Smooth muscle cell (in vitro differentiated cells): ENCODE measurements at regions not wholly inside any gene's neighbourhood (a gene's known extent, or its start where the extent isn't known, plus 50 kb on each side); places are given as distances from the start of the nearest gene placed in this dataset.

Experiments
- DNase-seq: peaks from one replicate; lab custom pipeline; 2025; ENCODE audit not compliant: unreplicated experiment; lab: John Stamatoyannopoulos, UW
- H2AFZ ChIP-seq: fragments of 200-600 bp; sonication (generic); 2 replicates; pipeline ENCODE4 v1.6.0; 2016; ENCODE audit warnings: antibody characterized with exemption, low read depth, mild to moderate bottlenecking
- H3F3A ChIP-seq: fragments of 200-600 bp; sonication (generic); 2 replicates; pipeline ENCODE4 v1.6.0; 2017; ENCODE audit warnings: antibody characterized with exemption, low read depth
- H3K27ac ChIP-seq: fragments of 200-600 bp; sonication (generic); 2 replicates; pipeline ENCODE4 v1.5.1; 2016; ENCODE audit warnings: low read depth, mild to moderate bottlenecking
- H3K27me3 ChIP-seq: fragments of 200-600 bp; sonication (generic); 2 replicates; pipeline ENCODE4 v1.6.1; 2016; ENCODE audit warnings: low read depth, mild to moderate bottlenecking
- H3K36me3 ChIP-seq: fragments of 200-600 bp; sonication (generic); 2 replicates; pipeline ENCODE4 v1.5.1; 2016; ENCODE audit warnings: low read depth
- H3K4me1 ChIP-seq: fragments of 200-600 bp; sonication (generic); 2 replicates; pipeline ENCODE4 v1.5.1; 2016; ENCODE audit warnings: low read depth
- H3K4me2 ChIP-seq: fragments of 200-600 bp; sonication (generic); 2 replicates; pipeline ENCODE4 v1.6.0; 2016; ENCODE audit warnings: mild to moderate bottlenecking
- H3K4me3 ChIP-seq: fragments of 200-600 bp; sonication (generic); 2 replicates; pipeline ENCODE4 v1.5.1; 2016; ENCODE audit warnings: mild to moderate bottlenecking
- H3K79me2 ChIP-seq: fragments of 200-600 bp; sonication (generic); 2 replicates; pipeline ENCODE4 v1.6.0; 2016; ENCODE audit warnings: low read depth, mild to moderate bottlenecking
- H3K9ac ChIP-seq: fragments of 200-600 bp; sonication (generic); 2 replicates; pipeline ENCODE4 v1.6.0; 2016; ENCODE audit warnings: low read depth
- H3K9me3 ChIP-seq: fragments of 200-600 bp; sonication (generic); replicated peaks from 2 replicates; pipeline ENCODE4 v1.5.1; 2016; ENCODE audit warnings: low read depth
- H4K20me1 ChIP-seq: fragments of 200-600 bp; sonication (generic); 2 replicates; pipeline ENCODE4 v1.6.0; 2016; ENCODE audit warnings: low read depth
- WGBS: methylation state at CpG from one replicate; pipeline ENCODE4 v1.1.7; 2016; ENCODE audit warnings: low lambda C conversion rate; 5-methylcytosine and 5-hydroxymethylcytosine counted together
- TF ChIP-seq, protein P1 (sequence below): fragments of 200-600 bp; sonication (generic); IDR thresholded peaks from 2 replicates; pipeline ENCODE4 v1.5.1; 2017; ENCODE audit warnings: borderline replicate concordance, mild to moderate bottlenecking, antibody characterized with exemption; ENCODE audit not compliant: insufficient read depth, poor library complexity, severe bottlenecking

DNA sequence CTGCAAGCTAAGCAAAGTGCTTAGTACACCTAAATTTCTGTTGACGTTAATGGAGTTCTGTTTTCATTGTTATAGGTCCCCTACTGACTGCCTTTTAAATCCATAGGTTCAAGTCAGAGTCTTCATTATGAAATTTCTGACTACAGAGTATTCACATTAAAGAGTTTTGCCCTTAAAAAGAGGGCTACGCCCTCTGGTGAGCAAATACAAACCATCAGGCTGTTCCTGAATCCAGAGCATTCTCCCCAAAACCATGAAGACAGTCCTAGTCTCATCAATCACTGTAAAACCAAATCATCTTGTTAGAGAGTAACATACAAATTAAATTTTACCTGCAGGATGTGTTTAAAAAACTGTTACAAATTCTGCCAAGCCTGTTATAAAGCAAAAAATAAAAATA lies 1091.7 kb downstream of the TDRD15 start:
- no peaks in the 10 kb centered on the region for H3K4me1 ChIP-seq
- H3K27ac ChIP-seq: no peak overlapping the region
- no peak overlapping the region for H2AFZ ChIP-seq
- H3K9me3 ChIP-seq: no peaks in the 10 kb centered on the region
- H3K79me2 ChIP-seq: no peaks in the 10 kb centered on the region
- TF ChIP-seq, protein P1, sequence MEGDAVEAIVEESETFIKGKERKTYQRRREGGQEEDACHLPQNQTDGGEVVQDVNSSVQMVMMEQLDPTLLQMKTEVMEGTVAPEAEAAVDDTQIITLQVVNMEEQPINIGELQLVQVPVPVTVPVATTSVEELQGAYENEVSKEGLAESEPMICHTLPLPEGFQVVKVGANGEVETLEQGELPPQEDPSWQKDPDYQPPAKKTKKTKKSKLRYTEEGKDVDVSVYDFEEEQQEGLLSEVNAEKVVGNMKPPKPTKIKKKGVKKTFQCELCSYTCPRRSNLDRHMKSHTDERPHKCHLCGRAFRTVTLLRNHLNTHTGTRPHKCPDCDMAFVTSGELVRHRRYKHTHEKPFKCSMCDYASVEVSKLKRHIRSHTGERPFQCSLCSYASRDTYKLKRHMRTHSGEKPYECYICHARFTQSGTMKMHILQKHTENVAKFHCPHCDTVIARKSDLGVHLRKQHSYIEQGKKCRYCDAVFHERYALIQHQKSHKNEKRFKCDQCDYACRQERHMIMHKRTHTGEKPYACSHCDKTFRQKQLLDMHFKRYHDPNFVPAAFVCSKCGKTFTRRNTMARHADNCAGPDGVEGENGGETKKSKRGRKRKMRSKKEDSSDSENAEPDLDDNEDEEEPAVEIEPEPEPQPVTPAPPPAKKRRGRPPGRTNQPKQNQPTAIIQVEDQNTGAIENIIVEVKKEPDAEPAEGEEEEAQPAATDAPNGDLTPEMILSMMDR: no peak
- H4K20me1 ChIP-seq: no peaks in the 10 kb centered on the region
- H3K36me3 ChIP-seq: no peaks in the 10 kb centered on the region
- WGBS: 74% methylated on average over 2 of the region's 2 CpGs
- H3K4me3 ChIP-seq: no peak overlapping the region
- no peaks in the 10 kb centered on the region for H3K27me3 ChIP-seq
- H3F3A ChIP-seq: no peaks in the 10 kb centered on the region
- H3K4me2 ChIP-seq: no peak overlapping the region
- no peak for DNase-seq
- H3K9ac ChIP-seq: no peak overlapping the region

DNA sequence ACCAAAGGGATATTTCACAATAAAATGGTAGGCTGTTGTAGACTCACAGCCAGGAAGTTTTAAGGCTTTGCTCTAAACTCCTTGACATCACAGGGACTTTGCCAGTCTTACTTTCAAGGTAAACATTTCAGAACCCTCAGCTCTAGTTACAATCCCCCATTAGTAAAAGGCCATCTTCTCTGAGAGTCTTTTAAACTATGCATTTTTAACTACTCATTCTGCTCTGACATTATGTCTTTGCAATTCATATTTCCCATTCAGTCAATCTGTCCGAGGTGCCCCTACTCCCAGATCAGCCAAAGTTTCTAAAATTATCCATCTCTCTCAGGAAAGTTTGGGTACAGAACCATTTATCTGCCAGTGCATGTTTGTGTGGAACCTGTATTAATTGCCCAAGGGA lies 1094.1 kb downstream of the TDRD15 start:
- Histone ChIP-seq H3K4me1 (no peaks in the 10 kb centered on the region), H3K4me3 (no peak overlapping the region), H3K79me2 (no peaks in the 10 kb centered on the region), H3F3A (no peaks in the 10 kb centered on the region), H2AFZ (no peak overlapping the region), H3K27ac (no peak overlapping the region), H3K36me3 (no peaks in the 10 kb centered on the region), H3K9ac (no peak overlapping the region), H3K27me3 (no peaks in the 10 kb centered on the region), H3K9me3 (no peaks in the 10 kb centered on the region), H4K20me1 (no peaks in the 10 kb centered on the region), H3K4me2 (no peak overlapping the region)
- TF ChIP-seq, protein P1: no peak
- no peak for DNase-seq
- WGBS: 90% methylated on average over 1 of the region's 1 CpG

DNA sequence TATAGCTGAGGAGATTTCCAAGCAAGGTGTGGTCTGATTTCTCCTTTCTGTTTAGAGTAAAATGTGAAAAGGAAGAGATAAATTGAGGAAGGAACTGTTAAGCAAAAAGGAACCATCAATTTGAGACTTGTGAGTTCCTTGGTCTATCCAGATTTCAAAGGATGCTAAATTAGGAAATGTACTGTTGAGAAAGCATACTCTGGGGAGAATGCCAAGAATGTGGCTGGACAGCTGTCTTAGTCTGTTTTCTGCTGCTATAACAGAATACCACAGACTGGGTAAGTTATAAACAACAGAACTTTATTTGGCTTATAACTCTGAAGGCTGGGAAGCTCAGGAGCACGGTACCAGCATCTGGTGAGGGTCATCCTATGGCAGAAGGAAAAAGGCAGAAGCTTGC lies 1097.2 kb downstream of the TDRD15 start:
- Histone ChIP-seq H3K79me2 (no peaks in the 10 kb centered on the region), H3K27ac (no peak overlapping the region), H3K36me3 (no peaks in the 10 kb centered on the region), H3K4me3 (no peak overlapping the region), H3K27me3 (no peaks in the 10 kb centered on the region), H3F3A (no peaks in the 10 kb centered on the region), H3K4me2 (no peak overlapping the region), H3K4me1 (no peaks in the 10 kb centered on the region), H3K9ac (no peak overlapping the region), H2AFZ (no peak overlapping the region), H3K9me3 (no peaks in the 10 kb centered on the region), H4K20me1 (no peaks in the 10 kb centered on the region)
- DNase-seq: no peak
- WGBS: 75% methylated on average over 1 of the region's 1 CpG
- TF ChIP-seq, protein P1: no peak

DNA sequence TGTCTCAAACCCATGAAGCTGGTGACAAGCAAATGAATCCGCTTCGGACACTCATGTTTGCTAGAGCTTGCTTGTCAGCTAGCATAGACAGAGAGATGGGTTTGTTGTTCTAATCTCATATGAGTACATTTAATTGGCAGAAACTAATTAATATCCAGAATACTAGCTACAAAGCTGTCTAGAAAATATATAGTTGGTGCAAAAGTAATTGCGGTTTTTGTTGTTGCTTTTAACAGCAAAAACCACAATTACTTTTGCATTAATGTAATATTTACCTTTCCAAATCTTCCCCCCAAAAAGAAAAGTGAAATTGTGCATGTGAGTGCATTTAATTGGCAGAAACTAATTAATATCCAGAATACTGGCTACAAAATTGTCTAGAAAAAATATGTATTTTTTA lies 1115.2 kb downstream of the TDRD15 start:
- H3K4me1 ChIP-seq: no peaks in the 10 kb centered on the region
- no peaks in the 10 kb centered on the region for H3K79me2 ChIP-seq
- WGBS: 97% methylated on average over 3 of the region's 3 CpGs
- H3K4me2 ChIP-seq: no peak overlapping the region
- no peaks in the 10 kb centered on the region for H4K20me1 ChIP-seq
- H3K36me3 ChIP-seq: no peaks in the 10 kb centered on the region
- no peak overlapping the region for H2AFZ ChIP-seq
- H3K9me3 ChIP-seq: no peaks in the 10 kb centered on the region
- no peaks in the 10 kb centered on the region for H3K27me3 ChIP-seq
- no peak overlapping the region for H3K4me3 ChIP-seq
- DNase-seq: no peak
- TF ChIP-seq, protein P1: no peak
- no peak overlapping the region for H3K27ac ChIP-seq
- H3K9ac ChIP-seq: no peak overlapping the region
- H3F3A ChIP-seq: no peaks in the 10 kb centered on the region
